Stimulated activated CD8-positive, alpha-beta memory T cell treated with anti-CD3 and anti-CD28 coated beads, Interleukin-15, amount 100 ng/mL, for 24 hours (primary cell): ENCODE measurements at regions not wholly inside any gene's neighbourhood (a gene's known extent, or its start where the extent isn't known, plus 50 kb on each side); places are given as distances from the start of the nearest gene placed in this dataset.
"Not testable (repeated sequence)": the region's sequence is repeated elsewhere in the genome, so short reads cannot be mapped to it uniquely, and the experiment has no call there.

ENCODE experiments used
- DNase-seq: peaks from one replicate; pipeline ENCODE4 v3.0.0-alpha.2; 2020; ENCODE audit warnings: low read depth

DNA sequence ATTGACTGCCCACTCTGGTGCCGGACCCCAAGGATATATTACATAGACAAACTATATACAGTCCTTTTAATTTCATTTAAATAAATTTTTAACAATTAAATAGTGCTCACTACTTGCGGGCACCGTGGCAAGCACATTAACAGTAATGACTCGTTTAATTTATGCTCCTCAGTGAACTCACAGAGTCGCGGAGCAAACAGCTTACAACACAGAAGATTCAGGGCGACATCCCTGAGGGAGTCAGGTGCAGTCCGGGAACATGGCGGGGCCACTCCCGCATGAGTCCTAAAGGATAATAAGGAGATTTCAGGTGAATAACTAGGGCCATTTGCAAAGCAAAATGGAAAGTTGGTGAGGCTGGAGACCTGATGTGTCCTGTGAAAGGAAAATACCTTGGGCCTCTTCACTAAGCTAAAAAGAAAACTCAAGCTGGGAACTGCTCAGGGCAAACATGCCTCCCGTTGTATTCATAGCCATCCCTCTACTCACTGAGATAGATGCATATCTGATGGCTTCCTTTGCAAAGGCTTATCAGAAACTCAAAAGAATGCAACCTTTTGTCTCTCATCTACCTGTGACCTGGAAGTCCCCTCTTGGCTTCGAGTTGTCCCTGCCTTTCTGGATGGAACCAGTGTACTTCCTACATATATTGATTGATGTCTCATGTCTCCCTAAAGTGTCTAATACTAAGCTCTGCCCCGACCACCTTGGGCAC is 125.6 kb downstream of the KLF6 start:
- no peak for DNase-seq

GRCh38 chr10:3658766-3659165 is 126.2 kb downstream of the KLF6 start:
- DNase-seq = no peak

DNA sequence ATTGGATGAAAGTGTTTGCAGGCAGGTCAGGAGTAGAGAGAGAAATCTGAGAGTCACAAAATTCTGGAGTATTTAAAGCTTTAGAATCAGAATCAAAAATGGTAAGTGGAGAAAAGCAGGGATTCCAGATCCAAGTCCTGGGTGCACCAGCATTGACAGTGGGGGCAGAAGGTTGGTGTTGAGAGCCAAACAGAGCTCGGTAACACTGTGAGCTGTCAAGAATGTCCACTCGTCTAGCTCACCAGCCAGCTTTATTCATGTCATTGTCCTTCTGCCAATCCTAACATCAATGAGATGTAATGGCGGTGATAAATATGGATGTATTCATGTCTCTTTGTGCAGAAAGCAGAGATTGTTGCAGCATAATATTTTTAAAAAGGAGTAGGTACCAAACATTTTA is 128.8 kb downstream of the KLF6 start:
- no peak for DNase-seq

DNA sequence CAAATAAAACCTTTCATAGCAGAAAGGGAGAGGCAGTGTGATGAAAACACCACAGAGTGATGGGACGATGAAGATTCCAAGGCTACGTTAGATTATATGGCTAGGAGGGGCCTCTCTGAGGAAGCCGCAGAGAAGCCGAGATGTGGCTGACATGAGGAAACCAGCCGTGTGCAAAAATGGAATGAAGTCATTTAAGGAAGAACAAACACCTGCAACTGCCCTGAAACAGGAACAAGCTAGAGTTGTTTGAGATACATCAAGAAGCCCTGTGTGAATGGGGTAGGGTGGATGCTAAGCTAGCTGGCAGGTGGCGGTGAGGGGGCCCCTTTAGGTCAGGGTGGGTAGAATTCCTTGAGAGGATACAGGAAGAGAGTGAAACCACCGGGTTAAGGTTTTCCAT is 129.5 kb downstream of the KLF6 start:
- DNase-seq = no peak

- DNase-seq = no peak
Measured at GRCh38 chr10:3654980-3655379, 130.0 kb downstream of the KLF6 start.

GRCh38 chr10:3654496-3654895 is 130.5 kb downstream of the KLF6 start:
- no peak for DNase-seq

DNA sequence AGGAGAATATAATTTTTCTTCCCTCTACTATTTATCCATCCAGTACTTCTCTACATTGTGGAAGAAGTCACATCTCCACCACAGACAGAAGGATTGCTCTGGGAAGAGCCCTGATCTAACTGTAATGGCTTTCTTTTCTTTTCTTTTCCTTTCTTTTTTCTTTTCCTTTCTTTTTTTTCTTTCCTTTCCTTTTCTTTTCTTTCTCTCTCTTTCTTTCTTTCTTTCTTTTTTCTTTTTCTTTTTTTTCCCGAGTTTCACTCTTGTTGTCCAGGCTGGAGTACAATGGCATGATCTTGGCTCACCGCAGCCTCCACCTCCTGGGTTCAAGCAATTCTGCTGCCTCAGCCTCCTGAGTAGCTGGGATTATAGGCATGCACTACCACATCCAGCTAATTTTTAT is 131.7 kb downstream of the KLF6 start:
- DNase-seq = not testable (repeated sequence)

DNA sequence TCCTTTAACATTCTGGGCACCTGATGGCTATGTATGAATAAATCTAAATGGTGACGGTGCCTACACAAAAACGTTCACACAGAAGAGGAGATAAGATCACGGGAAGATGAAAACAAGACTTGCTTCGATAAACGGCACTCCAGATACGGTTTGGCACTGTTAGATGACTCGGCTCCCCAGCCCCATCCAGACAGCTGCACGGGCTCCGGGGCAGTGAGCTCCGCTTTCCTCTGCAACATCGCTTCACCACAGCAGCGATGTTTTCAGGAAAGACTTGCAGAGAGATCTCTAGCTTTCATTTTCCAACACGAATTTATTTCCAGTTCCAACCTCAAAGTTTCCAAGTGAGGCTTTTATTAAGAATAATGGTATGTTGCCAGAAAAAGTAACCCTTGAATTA is 132.1 kb downstream of the KLF6 start:
- DNase-seq = no peak

- no peak for DNase-seq
Measured at GRCh38 chr10:3651969-3652653, 132.9 kb downstream of the KLF6 start.

DNA sequence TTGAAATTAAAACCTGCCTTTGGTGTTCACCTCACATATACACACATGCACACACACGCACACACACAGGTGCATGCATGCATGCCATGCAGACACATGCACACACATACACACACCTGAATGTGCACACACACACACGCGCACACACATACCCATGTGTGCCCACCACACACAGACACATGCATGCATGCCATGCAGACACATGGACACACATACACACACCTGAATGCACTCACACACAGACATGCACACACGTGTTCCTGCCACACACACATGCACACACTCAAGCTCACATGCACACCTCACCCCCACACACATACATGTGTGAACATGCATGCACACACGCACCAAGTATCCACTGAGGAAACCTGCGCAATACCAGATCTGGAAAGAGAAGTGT is 136.4 kb downstream of the KLF6 start:
- no peak for DNase-seq

DNA sequence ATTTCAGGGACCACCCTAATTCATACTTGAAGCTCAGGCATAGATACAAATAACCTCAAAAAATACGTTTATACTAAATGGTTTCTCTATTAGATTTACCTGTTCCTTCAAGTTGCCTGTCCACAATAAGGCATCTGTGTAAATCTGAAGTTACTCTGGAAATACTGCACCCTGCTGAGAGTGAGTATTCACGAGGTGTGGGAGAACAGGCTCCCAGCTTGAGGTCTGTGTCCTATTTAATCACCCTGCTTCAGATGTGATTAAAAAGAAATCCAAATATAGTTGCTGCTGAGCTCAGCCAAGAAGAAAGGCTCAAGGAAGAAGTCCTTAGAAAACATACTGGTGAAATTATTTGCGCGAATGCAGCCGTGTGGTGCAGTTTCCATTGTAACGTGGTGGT is 136.8 kb downstream of the KLF6 start:
- no peak for DNase-seq

DNA sequence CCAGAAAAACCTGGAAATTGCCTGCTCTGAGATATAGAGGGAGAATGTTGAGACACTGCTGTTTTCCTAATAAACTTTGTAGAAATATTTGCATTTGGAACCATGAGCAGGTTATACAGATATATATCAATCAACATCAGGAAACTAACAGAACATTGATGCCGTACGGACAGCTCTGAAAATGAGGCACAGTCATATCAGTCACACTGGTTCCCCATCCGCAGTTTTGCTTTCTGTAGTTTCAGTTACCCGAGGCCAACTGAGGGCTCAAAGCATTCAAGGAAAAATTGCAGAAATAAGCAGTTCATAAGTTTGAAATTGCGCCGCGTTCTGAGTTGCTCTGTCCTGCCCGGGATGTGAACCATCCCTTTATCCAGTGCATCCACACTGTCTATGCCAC is 137.9 kb downstream of the KLF6 start:
- no peak for DNase-seq

DNA sequence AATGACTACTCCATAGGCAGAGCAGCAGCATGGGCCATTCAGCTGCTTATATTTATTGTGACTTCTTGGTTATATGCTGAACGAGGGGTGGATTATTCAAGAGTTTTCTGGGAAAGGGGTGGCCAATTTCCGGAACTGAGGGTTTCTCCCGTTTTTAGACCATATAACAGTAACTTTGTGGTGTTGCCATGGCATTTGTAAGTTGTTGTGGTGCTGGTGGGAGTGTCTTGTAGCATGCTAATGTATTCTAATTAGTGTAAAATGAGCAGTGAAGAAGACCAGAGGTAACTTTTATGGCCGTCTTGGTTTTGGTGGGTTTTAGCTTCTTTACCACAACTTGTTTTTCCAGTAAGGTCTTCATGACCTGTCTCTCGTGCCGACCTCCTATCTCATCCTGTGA is 139.6 kb downstream of the KLF6 start:
- no peak for DNase-seq

DNA sequence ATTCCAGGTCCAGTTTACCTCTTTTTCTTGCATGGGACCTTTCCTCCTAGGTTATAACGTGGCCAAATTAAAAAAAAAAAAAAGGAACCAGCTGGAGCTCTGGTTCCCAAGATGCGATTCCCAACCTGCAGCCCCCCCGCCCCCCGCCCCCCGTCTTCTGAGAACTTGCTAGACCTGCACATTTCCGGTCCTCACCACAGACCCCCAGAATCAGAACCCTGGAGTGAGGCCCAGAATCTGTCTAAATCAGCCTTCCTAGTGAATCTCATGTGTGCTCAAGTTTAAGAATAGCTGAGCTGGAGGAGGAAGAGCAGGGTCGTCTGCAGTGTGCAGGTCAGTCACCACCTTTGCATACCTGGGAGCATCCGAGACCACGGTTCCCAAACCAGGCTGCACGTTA is 144.2 kb downstream of the KLF6 start:
- no peak for DNase-seq

DNA sequence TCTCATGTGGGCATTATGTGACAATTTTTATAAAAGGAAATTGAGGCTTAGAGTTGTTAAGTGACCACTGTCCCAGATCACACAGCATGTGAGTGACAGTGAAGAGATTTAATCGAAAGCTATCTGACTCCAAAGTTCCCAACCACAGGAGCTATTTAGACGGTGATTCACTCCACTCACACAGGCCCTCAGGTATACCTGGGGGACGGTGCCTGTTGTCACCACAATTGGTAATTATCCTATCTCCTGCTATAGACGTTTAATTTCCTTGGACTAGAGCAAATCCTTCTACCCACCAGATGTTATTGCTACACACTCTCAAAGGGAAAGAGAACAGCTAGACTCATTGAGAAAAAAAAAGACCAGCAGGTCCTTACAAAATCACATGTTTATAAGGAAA is 145.5 kb downstream of the KLF6 start:
- DNase-seq = no peak

GRCh38 chr10:3636356-3637181 is 148.4 kb downstream of the KLF6 start:
- no peak for DNase-seq

GRCh38 chr10:3635697-3636096 is 149.3 kb downstream of the KLF6 start:
- DNase-seq = no peak

DNA sequence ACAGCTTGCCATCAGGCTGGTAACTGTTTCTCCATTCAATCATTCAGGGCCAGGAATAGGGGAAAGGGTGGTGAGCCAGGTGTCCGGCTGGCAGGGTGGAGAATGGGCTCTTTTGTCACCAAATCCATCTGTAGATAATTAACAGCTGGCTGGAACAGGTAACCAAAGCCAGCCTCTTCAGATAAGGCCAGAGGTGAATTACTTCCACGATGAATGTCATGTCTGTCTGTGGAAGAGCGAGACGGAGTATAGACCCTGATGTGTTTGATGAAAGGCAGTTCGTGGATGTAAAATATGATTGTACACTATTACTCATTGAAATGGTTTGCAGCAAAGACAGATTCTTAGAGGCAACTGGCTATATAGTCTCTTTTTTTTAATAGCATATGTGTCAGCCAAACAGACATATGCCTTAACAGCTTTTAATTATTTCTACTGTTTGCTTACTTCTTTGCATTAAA is 149.8 kb downstream of the KLF6 start:
- DNase-seq = no peak

DNA sequence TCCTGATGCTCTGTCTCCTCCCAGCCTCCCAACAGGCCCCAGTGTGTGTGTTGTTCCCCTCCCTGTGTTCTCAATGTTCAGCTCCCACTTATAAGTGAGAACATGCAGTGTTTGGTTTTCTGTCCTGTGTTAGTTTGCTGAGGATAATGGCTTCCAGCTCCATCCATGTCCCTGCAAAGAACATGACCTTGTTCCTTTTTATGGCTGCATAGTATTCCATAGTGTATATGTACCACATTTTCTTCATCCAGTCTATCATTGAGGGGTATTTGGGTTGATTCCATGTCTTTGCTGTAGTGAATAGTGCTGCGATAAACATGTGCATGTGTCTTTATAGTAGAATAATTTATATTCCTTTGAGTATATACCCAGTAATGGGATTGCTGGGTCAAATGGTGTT is 150.4 kb downstream of the KLF6 start:
- not testable (repeated sequence) for DNase-seq

DNA sequence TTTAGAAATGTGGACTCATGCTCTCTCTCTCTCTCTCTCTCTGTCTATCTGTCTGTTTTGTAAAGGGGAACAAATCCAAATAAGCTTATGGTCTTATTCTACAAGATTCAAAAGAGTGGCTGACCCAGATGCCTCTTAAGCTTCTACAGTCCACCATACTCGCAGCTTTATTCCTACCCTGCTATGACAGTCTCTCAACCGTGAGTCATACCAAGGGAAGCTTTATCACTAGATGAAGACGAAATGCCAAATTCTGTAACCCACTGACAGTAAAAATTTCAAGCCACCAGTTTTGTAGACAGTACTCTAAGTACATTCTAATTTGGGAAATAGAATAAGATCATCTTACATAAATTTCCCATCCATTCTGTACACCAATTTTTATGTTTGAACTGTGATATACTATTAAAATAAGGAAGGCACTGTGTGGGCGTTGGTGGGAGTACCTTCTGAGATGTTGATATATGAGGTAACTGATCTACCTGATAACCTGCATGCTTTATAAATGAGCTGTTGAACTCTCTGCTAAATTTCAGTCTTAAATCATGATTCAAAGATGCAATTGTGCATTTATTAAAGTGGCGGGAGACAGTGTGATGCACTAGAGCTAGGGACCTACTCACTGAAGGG is 153.2 kb downstream of the KLF6 start:
- DNase-seq = no peak

GRCh38 chr10:3631291-3631690 is 153.7 kb downstream of the KLF6 start:
- no peak for DNase-seq

GRCh38 chr10:3625959-3626751 is 158.9 kb downstream of the KLF6 start:
- no peak for DNase-seq
